Common myeloid progenitor, CD34-positive (primary cell): ENCODE measurements at regions not wholly inside any gene's neighbourhood (a gene's known extent, or its start where the extent isn't known, plus 50 kb on each side); places are given as distances from the start of the nearest gene placed in this dataset.
"Not testable (repeated sequence)": the region's sequence is repeated elsewhere in the genome, so short reads cannot be mapped to it uniquely, and the experiment has no call there.

Experiments used
- CTCF ChIA-PET: fragments of 350-600 bp; sonication (Branson Sonifier 250); formaldehyde crosslinking; loops from one replicate; lab custom pipeline; 2021; ENCODE audit warnings: antibody characterized with exemption; lab: Charles Lee
- POLR2A ChIA-PET: fragments of 350-600 bp; sonication (Branson Sonifier 250); formaldehyde crosslinking; loops from one replicate; lab custom pipeline; 2021; ENCODE audit warnings: antibody characterized with exemption; lab: Charles Lee
- DNase-seq, 3 donors: peaks; one replicate each; pipeline versions ENCODE4 v3.0.0 to v3.0.0-alpha.2; 2013
- H3K27ac ChIP-seq, 2 experiments: 1 replicate in 1 of 2; 2 replicates in 1 of 2; pipeline ENCODE4 v1.7.0; 2013; ENCODE audit warnings: inconsistent platforms in 2 of 2, low read length in 2 of 2, mild to moderate bottlenecking in 2 of 2, low read depth in 1 of 2, moderate library complexity in 1 of 2; ENCODE audit not compliant: severe bottlenecking in 2 of 2, insufficient read depth in 1 of 2, poor library complexity in 1 of 2
- H3K27me3 ChIP-seq, 5 experiments: replicated peaks in 2 of 5; 1 replicate in 3 of 5; 2 replicates in 2 of 5; pipeline versions ENCODE4 v1.6.1 to v1.7.0; 2013; ENCODE audit warnings: low read length in 4 of 5, mild to moderate bottlenecking in 2 of 5, moderate library complexity in 2 of 5, inconsistent platforms in 1 of 5; ENCODE audit not compliant: insufficient read depth in 5 of 5, control insufficient read depth in 4 of 5
- H3K36me3 ChIP-seq, 4 experiments: 1 replicate in 2 of 4; 2 replicates in 2 of 4; pipeline versions ENCODE4 v1.6.1 to v1.7.0; 2013; ENCODE audit warnings: low read length in 3 of 4, control low read depth in 1 of 4, mild to moderate bottlenecking in 1 of 4; ENCODE audit not compliant: control insufficient read depth in 4 of 4, insufficient read depth in 4 of 4
- H3K4me1 ChIP-seq, 4 experiments: 1 replicate in 3 of 4; 2 replicates in 1 of 4; pipeline versions ENCODE4 v1.6.1 to v1.7.1; 2013; ENCODE audit warnings: low read length in 3 of 4, mild to moderate bottlenecking in 3 of 4, control low read depth in 1 of 4, inconsistent platforms in 1 of 4, moderate library complexity in 1 of 4; ENCODE audit not compliant: control insufficient read depth in 4 of 4, insufficient read depth in 4 of 4; ENCODE audit errors: control extremely low read depth in 1 of 4
- H3K4me3 ChIP-seq, 7 experiments: 1 replicate in 4 of 7; 2 replicates in 3 of 7; pipeline versions ENCODE4 v1.5.1 to v1.7.0; 2013; ENCODE audit warnings: mild to moderate bottlenecking in 7 of 7, low read length in 6 of 7, moderate library complexity in 6 of 7, inconsistent platforms in 2 of 7, low read depth in 2 of 7, control low read depth in 1 of 7; ENCODE audit not compliant: insufficient read depth in 4 of 7, control insufficient read depth in 1 of 7; ENCODE audit errors: extremely low read depth in 1 of 7
- H3K9me3 ChIP-seq, 5 experiments: 1 replicate in 4 of 5; 2 replicates in 1 of 5; pipeline versions ENCODE4 v1.6.1 to v1.7.1; 2013; ENCODE audit warnings: low read length in 4 of 5, mild to moderate bottlenecking in 2 of 5, inconsistent platforms in 1 of 5, low read depth in 1 of 5, moderate library complexity in 1 of 5; ENCODE audit not compliant: control insufficient read depth in 4 of 5, insufficient read depth in 2 of 5; ENCODE audit errors: control extremely low read depth in 1 of 5
- WGBS: methylation state at CpG from one replicate; pipeline ENCODE4 v1.1.5; 2013; ENCODE audit not compliant: insufficient coverage; 5-methylcytosine and 5-hydroxymethylcytosine counted together

DNA sequence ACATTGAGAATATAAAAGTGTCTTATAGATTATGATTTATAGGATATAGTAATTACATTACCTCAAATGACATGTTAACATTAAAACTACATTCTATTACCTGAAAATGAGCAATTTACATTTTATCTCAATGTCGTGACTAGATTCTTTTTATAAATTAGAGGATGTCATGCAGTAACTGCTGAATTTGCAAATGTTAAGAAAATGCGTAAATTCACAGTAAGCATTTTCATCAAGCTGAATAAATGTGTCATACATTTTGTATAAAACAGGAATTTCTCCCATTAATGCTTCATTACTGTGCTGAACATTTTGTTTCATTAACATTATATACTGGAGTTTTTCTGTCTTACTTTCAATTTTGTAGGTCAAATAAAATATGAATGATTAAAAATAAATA is 1460.7 kb upstream of the B3GALT2 start:
- CTCF ChIA-PET, result no interaction called here
- Histone ChIP-seq H3K27me3 (no peaks in the 10 kb centered on the region), H3K36me3 (no peaks in the 10 kb centered on the region), H3K9me3 (no peaks in the 10 kb centered on the region), H3K27ac (no peak overlapping the region), H3K4me3 (no peak overlapping the region), H3K4me1 (no peaks in the 10 kb centered on the region)
- DNase-seq, result no peak
- no CpG with 5 or more reads among the region's 2 CpGs for WGBS
- POLR2A ChIA-PET, result no interaction called here

DNA sequence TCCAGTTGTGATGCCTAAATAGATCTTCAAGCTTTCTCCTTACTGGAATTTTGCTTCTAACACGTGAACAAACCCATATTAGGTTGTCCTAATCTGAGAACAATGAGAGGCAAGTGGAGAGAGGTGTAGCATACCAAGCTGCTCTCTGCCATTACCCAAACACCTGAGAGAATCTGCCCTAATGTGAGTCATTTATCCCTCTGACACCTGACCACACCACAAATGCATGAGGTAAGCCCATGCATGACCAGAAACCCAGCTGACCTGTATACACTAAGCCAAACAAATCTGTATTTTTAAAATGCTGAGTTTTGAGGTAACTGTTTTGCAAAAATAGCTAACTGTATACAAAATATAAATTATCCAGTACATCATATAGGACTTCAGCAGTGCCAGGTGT is 1458.1 kb upstream of the B3GALT2 start:
- CTCF ChIA-PET, result interaction anchor here (0.9 to 1.3 kb wide), 3 partner anchors 10 to 12 kb away, joined by 3 read pairs; no protein-coding TSS in a partner anchor
- Histone ChIP-seq H3K4me3 (no peak overlapping the region), H3K9me3 (no peaks in the 10 kb centered on the region), H3K4me1 (no peaks in the 10 kb centered on the region), H3K36me3 (no peaks in the 10 kb centered on the region), H3K27me3 (no peaks in the 10 kb centered on the region), H3K27ac (no peak overlapping the region)
- POLR2A ChIA-PET, result no interaction called here
- no peak for DNase-seq
- whole genome bisulfite sequencing, result 75% methylated on average over 1 of the region's 1 CpG

DNA sequence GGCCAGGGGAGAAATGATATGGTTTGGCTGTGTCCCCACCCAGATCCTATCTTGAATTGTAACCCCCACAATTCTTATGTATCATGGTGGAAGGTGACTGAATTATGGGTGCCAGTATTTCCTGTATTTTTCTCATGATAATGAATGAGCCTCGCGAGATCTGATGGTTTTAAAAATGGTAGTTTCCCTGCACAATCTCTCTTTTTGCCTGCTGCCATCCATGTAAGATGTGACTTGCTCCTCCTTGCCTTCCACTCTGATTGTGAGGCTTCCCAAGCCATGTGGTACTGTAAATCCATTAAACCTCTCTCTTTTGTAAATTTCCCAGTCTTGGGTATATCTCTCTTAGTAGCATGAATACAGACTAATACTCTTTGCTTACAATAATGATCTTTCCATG is 1453.9 kb upstream of the B3GALT2 start:
- H3K27ac ChIP-seq, result no peak overlapping the region
- ChIA-PET POLR2A (no interaction called here), CTCF (no interaction called here)
- DNase-seq, result no peak
- WGBS, result 100% methylated on average over 2 of the region's 2 CpGs
- H3K27me3 ChIP-seq, result no peaks in the 10 kb centered on the region
- H3K4me3 ChIP-seq, result no peak overlapping the region
- H3K4me1 ChIP-seq, result no peaks in the 10 kb centered on the region
- H3K36me3 ChIP-seq, result no peaks in the 10 kb centered on the region
- H3K9me3 ChIP-seq, result no peaks in the 10 kb centered on the region

DNA sequence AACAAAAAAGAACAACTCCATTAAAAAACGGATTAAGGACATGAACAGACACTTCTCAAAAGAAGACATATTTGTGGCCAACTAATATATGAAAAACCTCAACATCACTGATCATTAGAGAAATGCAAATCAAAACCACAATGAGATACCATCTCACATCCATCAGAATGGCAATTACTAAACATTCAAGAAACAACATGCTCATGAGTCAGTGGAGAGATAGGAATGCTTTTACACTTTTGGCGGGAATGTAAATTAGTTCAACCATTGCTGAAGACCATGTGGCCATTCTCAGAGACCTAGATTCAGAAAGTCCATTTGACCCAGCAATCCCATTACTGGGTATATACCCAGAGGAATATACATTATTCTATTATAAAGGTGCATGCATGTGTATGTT is 1442.6 kb upstream of the B3GALT2 start:
- DNase-seq, result no peak
- Histone ChIP-seq H3K27me3 (no peaks in the 10 kb centered on the region), H3K27ac (no peak overlapping the region), H3K9me3 (peaks cover 0 to 7% (median 0%) of the 10 kb centered on the region in 5 experiments), H3K36me3 (no peaks in the 10 kb centered on the region), H3K4me3 (no peak overlapping the region), H3K4me1 (no peaks in the 10 kb centered on the region)
- POLR2A ChIA-PET, result no interaction called here
- CTCF ChIA-PET, result no interaction called here
- 88% methylated on average over 1 of the region's 2 CpGs for WGBS

DNA sequence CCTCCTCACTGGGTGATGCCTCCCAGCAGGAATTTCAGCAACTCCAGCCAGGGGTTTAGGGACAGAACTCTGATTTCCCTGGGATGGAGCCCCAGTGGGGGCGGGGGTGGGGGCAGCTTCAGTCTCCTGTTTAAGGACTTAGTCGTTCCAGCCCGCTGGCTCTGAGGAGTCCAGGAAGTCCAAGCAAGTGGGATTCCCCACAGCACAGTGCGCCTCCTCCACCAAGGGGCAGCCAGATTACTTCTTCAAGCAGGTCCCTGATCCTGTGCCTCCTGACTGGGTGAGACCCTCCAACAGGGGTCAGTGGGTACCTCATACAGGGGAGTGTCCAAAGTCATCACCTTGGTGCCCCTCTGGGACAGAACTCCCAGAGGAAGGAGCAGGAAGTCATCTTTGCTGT is 1438.4 kb upstream of the B3GALT2 start:
- DNase-seq, result no peak
- WGBS, result 98% methylated on average over 4 of the region's 4 CpGs
- no peaks in the 10 kb centered on the region for H3K27me3 ChIP-seq
- peaks cover 0 to 7% (median 0%) of the 10 kb centered on the region in 5 experiments for H3K9me3 ChIP-seq
- ChIA-PET POLR2A (no interaction called here), CTCF (no interaction called here)
- no peaks in the 10 kb centered on the region for H3K4me1 ChIP-seq
- H3K27ac ChIP-seq, result no peak overlapping the region
- H3K4me3 ChIP-seq, result no peak overlapping the region
- H3K36me3 ChIP-seq, result no peaks in the 10 kb centered on the region

DNA sequence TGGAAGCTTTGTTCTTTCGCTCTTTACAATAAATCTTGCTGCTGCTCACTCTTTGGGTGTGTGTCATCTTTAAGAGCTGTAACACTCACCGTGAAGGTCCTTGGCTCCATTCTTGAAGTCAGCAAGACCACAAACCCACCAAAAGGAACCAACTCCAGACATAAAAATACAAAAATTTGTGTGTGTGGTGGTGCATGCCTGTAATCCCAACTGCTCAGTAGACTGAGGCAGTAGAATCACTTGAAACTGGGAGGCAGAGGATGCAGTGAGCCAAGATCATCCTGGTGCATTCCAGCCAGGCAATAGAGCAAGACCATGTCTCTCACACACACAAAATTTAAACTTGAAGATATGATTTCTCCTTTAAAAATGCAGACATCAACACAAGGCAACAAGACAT is 1431.7 kb upstream of the B3GALT2 start:
- no peaks in the 10 kb centered on the region for H3K4me1 ChIP-seq
- DNase-seq, result no peak
- H3K36me3 ChIP-seq, result no peaks in the 10 kb centered on the region
- H3K9me3 ChIP-seq, result peaks cover 0 to 2% (median 0%) of the 10 kb centered on the region in 5 experiments
- POLR2A ChIA-PET, result no interaction called here
- H3K27ac ChIP-seq, result no peak overlapping the region
- H3K4me3 ChIP-seq, result no peak overlapping the region
- H3K27me3 ChIP-seq, result no peaks in the 10 kb centered on the region
- WGBS, result 100% methylated on average over 1 of the region's 2 CpGs
- CTCF ChIA-PET, result no interaction called here

DNA sequence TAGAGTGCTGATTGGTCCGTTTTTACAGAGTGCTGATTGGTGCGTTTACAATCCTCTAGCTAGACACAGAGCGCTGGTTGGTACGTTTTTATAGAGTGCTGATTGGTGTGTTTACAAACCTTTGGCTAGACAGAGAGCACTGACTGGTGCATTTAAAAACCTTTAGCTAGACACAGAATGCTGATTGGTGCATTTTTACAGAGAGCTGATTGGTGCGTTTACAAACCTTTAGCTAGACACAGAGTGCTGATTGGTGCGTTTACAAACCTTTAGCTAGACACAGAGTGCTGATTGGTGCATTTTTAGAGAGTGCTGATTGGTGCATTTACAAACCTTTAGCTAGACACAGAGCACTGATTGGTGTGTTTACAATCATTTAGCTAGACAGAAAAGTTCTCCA is 1430.9 kb upstream of the B3GALT2 start:
- WGBS, result 94% methylated on average over 6 of the region's 6 CpGs

More for the DNA sequence above, 1430.9 kb upstream of the B3GALT2 start:
- CTCF ChIA-PET, POLR2A ChIA-PET, H3K27me3 ChIP-seq, DNase-seq, H3K9me3 ChIP-seq, H3K4me1 ChIP-seq, H3K27ac ChIP-seq, H3K36me3 ChIP-seq, H3K4me3 ChIP-seq: not testable (repeated sequence)
